ENCODE measurements at regions not wholly inside any gene's neighbourhood (a gene's known extent, or its start where the extent isn't known, plus 50 kb on each side); places are given as distances from the start of the nearest gene placed in this dataset.
A peak's percentile ranks its signal among the peaks of the same experiment; 100 is the strongest.

DNA sequence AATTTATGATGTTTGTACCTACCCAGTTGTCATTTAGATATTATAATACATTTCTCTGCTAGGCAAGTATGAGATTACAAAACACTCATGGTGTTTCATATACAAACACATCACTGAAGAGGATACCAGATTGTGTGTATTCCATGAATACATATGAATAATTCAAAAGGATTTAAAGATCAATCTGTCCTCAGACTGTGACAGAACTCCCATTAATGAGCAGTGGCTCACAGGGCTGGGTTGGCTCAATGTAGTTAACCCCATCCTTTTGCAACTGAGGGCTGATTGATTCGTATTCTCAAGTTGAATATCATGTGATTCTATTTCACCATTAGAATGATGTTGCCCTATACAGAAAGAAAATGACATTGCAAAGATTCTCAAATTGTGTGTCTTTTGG is 79.6 kb upstream of the SPANXN2 start:
- no peak for DNase-seq (ENCODE audit: extremely low read depth in 1 of 11, low read depth in 9 of 11, low spot score in 4 of 11)

DNA sequence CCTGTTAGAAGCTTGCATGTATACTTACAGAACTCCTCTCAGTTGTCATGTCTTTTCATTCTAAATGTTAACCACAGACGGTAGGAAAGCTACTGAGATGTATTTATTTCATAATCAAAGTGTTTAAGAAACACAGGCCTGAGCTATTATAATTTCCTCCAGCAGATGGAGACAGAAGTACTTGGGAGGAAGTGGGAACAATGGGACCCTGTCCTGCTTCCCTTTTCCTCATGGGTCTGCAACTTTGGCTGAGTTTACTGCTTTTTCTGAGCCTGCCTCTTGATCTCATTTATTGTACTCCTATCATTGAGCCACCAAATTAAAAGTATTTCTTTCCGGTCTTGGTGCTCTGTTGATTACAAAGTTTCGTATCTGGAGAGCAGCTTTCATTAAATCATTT is 67.7 kb upstream of the SPANXN2 start:
- peak in 2 of 11 donors; percentile 1 to 5 for DNase-seq (ENCODE audit: extremely low read depth in 1 of 11, low read depth in 9 of 11, low spot score in 4 of 11)

DNA sequence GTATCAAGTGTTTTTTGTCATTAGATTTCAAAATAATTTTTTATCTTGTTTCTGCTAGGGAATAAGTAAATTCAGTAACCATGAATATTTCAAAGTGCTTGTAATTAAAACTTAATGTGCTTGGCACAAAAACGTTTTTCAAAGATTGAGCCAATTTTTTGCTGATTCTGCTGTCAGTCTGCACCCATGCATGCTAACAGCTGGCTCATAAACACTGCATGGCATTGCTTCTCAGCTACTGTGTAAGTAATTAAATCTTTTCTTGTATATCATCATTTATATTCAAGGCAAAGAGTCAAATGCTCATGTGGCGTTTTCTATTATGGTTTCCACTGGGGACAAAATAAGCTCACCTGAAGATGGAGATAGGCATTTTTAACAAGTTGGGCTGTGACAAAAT is 66.8 kb upstream of the SPANXN2 start:
- no peak for DNase-seq (ENCODE audit: extremely low read depth in 1 of 11, low read depth in 9 of 11, low spot score in 4 of 11)

DNA sequence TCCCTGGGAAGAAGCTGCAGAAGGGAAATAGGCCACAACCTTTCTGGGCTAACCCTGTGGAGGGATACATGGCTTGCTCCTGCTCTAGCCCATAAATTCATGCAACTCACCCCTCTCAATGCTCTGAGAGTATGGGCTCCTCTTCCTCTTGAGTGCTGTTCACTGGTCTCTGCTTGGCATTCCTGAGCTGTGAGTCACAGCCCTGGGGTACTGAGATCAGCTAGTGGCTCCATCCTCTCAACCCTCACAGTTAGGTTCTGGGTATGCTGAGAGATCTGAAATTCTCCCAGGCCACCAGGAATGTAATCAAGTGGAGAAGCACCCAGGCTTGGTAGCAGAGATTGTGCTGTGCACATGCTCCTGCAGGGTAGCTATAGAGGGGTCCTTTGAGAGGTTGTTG is 60.6 kb upstream of the SPANXN2 start:
- no peak for DNase-seq (ENCODE audit: extremely low read depth in 1 of 11, low read depth in 9 of 11, low spot score in 4 of 11)
